VCaP (cell line): ENCODE measurements at regions not wholly inside any gene's neighbourhood (a gene's known extent, or its start where the extent isn't known, plus 50 kb on each side); places are given as distances from the start of the nearest gene placed in this dataset.

Experiments used
- H3K27ac ChIP-seq: fragments of 450-650 bp; 2 replicates; pipeline ENCODE4 v1.5.1; 2017
- CTCF ChIP-seq: fragments of 450-650 bp; conservative IDR thresholded peaks from 2 replicates; pipeline ENCODE4 v1.5.1; 2017; ENCODE audit warnings: mild to moderate bottlenecking, moderate library complexity

- no peak for TF ChIP-seq CTCF
- H3K27ac ChIP-seq = no peak overlapping the region
Measured at GRCh38 chr6:66326228-66326627, 619.2 kb upstream of the EYS start.

- no peak overlapping the region for H3K27ac ChIP-seq
- no peak for TF ChIP-seq CTCF
Measured at GRCh38 chr6:66321017-66321416, 614.0 kb upstream of the EYS start.

- H3K27ac ChIP-seq = no peak overlapping the region
- no peak for TF ChIP-seq CTCF
Measured at GRCh38 chr6:66307490-66307889, 600.5 kb upstream of the EYS start.

- no peak for TF ChIP-seq CTCF
- no peak overlapping the region for H3K27ac ChIP-seq
Measured at GRCh38 chr6:66291905-66292304, 584.9 kb upstream of the EYS start.

- no peak for TF ChIP-seq CTCF
Measured at GRCh38 chr6:66289889-66290288, 582.9 kb upstream of the EYS start.

GRCh38 chr6:66278115-66278514 lies 571.1 kb upstream of the EYS start:
- no peak for TF ChIP-seq CTCF
- H3K27ac ChIP-seq = no peak overlapping the region

More at GRCh38 chr6:66289889-66290288, 582.9 kb upstream of the EYS start:
- no peak overlapping the region for H3K27ac ChIP-seq

- no peak for TF ChIP-seq CTCF
- no peak overlapping the region for H3K27ac ChIP-seq
Measured at GRCh38 chr6:66277400-66277799, 570.4 kb upstream of the EYS start.

GRCh38 chr6:66265737-66266136 lies 558.7 kb upstream of the EYS start:
- no peak for TF ChIP-seq CTCF
- H3K27ac ChIP-seq = no peak overlapping the region
